SKM-1 treated with dmso at 0.1 percent for 144 hours (cell line): ENCODE measurements at regions not wholly inside any gene's neighbourhood (a gene's known extent, or its start where the extent isn't known, plus 50 kb on each side); places are given as distances from the start of the nearest gene placed in this dataset.
A peak's percentile ranks its signal among the peaks of the same experiment; 100 is the strongest.

ENCODE experiments used
- DNase-seq: peaks from one replicate; lab custom pipeline; 2025; ENCODE audit not compliant: unreplicated experiment; lab: John Stamatoyannopoulos, UW

- no peak for DNase-seq
Measured at GRCh38 chr1:201705389-201705788, 123.6 kb upstream of the IPO9 start.

GRCh38 chr1:201706109-201706508 lies 122.8 kb upstream of the IPO9 start:
- DNase-seq = no peak

- no peak for DNase-seq
Measured at GRCh38 chr1:201707027-201707426, 121.9 kb upstream of the IPO9 start.

GRCh38 chr1:201707656-201708055 lies 121.3 kb upstream of the IPO9 start:
- DNase-seq = peak; percentile 34

- peak; percentile 73 for DNase-seq
Measured at GRCh38 chr1:201708085-201708512, 120.9 kb upstream of the IPO9 start.

GRCh38 chr1:201708691-201709090 lies 120.3 kb upstream of the IPO9 start:
- DNase-seq = no peak

- peak; percentile 65 for DNase-seq
Measured at GRCh38 chr1:201709564-201710295, 119.2 kb upstream of the IPO9 start.

GRCh38 chr1:201710632-201711597 lies 118.0 kb upstream of the IPO9 start:
- DNase-seq = no peak

- DNase-seq = no peak
Measured at GRCh38 chr1:201711811-201712210, 117.1 kb upstream of the IPO9 start.

GRCh38 chr1:201712387-201713085 lies 116.4 kb upstream of the IPO9 start:
- DNase-seq = no peak

GRCh38 chr1:201713086-201713810 lies 115.7 kb upstream of the IPO9 start:
- peak; percentile 90 for DNase-seq

- DNase-seq = peak; percentile 88
Measured at GRCh38 chr1:201714542-201715329, 114.2 kb upstream of the IPO9 start.

- DNase-seq = no peak
Measured at GRCh38 chr1:201715351-201715750, 113.6 kb upstream of the IPO9 start.

GRCh38 chr1:201715801-201716741 lies 112.9 kb upstream of the IPO9 start:
- peak; percentile 94 for DNase-seq

GRCh38 chr1:201716742-201717135 lies 112.2 kb upstream of the IPO9 start:
- DNase-seq = no peak

GRCh38 chr1:201717286-201717685 lies 111.7 kb upstream of the IPO9 start:
- no peak for DNase-seq

GRCh38 chr1:201718346-201719202 lies 110.4 kb upstream of the IPO9 start:
- DNase-seq = no peak
